GM23338 (cell line): ENCODE measurements at regions not wholly inside any gene's neighbourhood (a gene's known extent, or its start where the extent isn't known, plus 50 kb on each side); places are given as distances from the start of the nearest gene placed in this dataset.
"Not testable (repeated sequence)": the region's sequence is repeated elsewhere in the genome, so short reads cannot be mapped to it uniquely, and the experiment has no call there.

Experiments
- ATAC-seq: fragments of 200-7000 bp; cut with Tn5 transposase; 3 replicates; pipeline ENCODE4 v1.9.1; 2020
- DNase-seq: peaks from one replicate; pipeline ENCODE4 v3.0.0-alpha.2; 2015; ENCODE audit warnings: low spot score
- H2AFZ ChIP-seq: fragments of 200-600 bp; sonication (generic); 2 replicates; pipeline ENCODE4 v1.8.0; 2016; ENCODE audit warnings: antibody characterized with exemption, mild to moderate bottlenecking, moderate library complexity
- H3F3A ChIP-seq: fragments of 200-600 bp; sonication (generic); replicated peaks from 2 replicates; pipeline ENCODE4 v1.8.0; 2017; ENCODE audit warnings: antibody characterized with exemption, mixed run types, low read depth
- H3K27ac ChIP-seq: fragments of 200-600 bp; sonication (generic); 2 replicates; pipeline ENCODE4 v1.6.1; 2016; ENCODE audit warnings: low read depth
- H3K27me3 ChIP-seq: fragments of 200-600 bp; sonication (generic); 2 replicates; pipeline ENCODE4 v1.8.0; 2016; ENCODE audit warnings: mild to moderate bottlenecking, mixed run types, moderate library complexity; ENCODE audit not compliant: insufficient read depth
- H3K36me3 ChIP-seq: fragments of 200-600 bp; sonication (generic); 2 replicates; pipeline ENCODE4 v1.8.0; 2016; ENCODE audit warnings: mild to moderate bottlenecking; ENCODE audit not compliant: insufficient read depth
- H3K4me1 ChIP-seq: fragments of 200-600 bp; sonication (generic); 2 replicates; pipeline ENCODE4 v1.8.0; 2016; ENCODE audit warnings: mild to moderate bottlenecking, moderate library complexity; ENCODE audit not compliant: insufficient read depth
- H3K4me2 ChIP-seq: fragments of 200-600 bp; sonication (generic); 2 replicates; pipeline ENCODE4 v1.7.1; 2017; ENCODE audit warnings: mixed run types
- H3K4me3 ChIP-seq: fragments of 200-600 bp; sonication (generic); 2 replicates; pipeline ENCODE4 v1.6.1; 2016; ENCODE audit warnings: mixed run types
- H3K79me2 ChIP-seq: fragments of 200-600 bp; sonication (generic); replicated peaks from 2 replicates; pipeline ENCODE4 v1.8.0; 2017; ENCODE audit warnings: mild to moderate bottlenecking; ENCODE audit not compliant: insufficient read depth
- H3K9me2 ChIP-seq: fragments of 200-600 bp; sonication (generic); 2 replicates; pipeline ENCODE4 v1.8.0; 2017; ENCODE audit not compliant: insufficient read depth
- H4K20me1 ChIP-seq: fragments of 200-600 bp; sonication (generic); replicated peaks from 2 replicates; pipeline ENCODE4 v1.8.0; 2017; ENCODE audit warnings: mild to moderate bottlenecking; ENCODE audit not compliant: insufficient read depth
- H3K27ac Mint-ChIP-seq: 2 replicates; pipeline ENCODE4 v1.8.0; 2020; ENCODE audit warnings: inconsistent platforms, mild to moderate bottlenecking, moderate library complexity, mixed read lengths
- H3K27me3 Mint-ChIP-seq: 3 replicates; pipeline ENCODE4 v1.8.0; 2022; ENCODE audit warnings: low read depth, mild to moderate bottlenecking, moderate library complexity, mixed read lengths, inconsistent platforms; ENCODE audit not compliant: insufficient read depth, poor library complexity
- H3K36me3 Mint-ChIP-seq: 3 replicates; pipeline ENCODE4 v1.8.0; 2021; ENCODE audit warnings: low read depth, mild to moderate bottlenecking, inconsistent platforms, moderate library complexity, mixed read lengths
- H3K4me1 Mint-ChIP-seq: 3 replicates; pipeline ENCODE4 v1.8.0; 2020; ENCODE audit warnings: mild to moderate bottlenecking, inconsistent platforms, mixed read lengths
- H3K4me3 Mint-ChIP-seq: 3 replicates; pipeline ENCODE4 v1.8.0; 2021; ENCODE audit warnings: moderate library complexity, mild to moderate bottlenecking, inconsistent platforms, mixed read lengths
- H3K9me3 Mint-ChIP-seq: 3 replicates; pipeline ENCODE4 v1.8.0; 2020; ENCODE audit warnings: moderate library complexity, mild to moderate bottlenecking, inconsistent platforms, mixed read lengths
- POLR2AphosphoS5 ChIP-seq: IDR thresholded peaks from 2 replicates; pipeline ENCODE4 v1.6.1; 2016; ENCODE audit warnings: antibody characterized with exemption, low read depth
- ZNF114 ChIP-seq: fragments of 250-450 bp; sonication (Bioruptor Pico); IDR thresholded peaks from 2 replicates; pipeline ENCODE4 v1.5.0; 2020; ENCODE audit warnings: mild to moderate bottlenecking, moderate library complexity
- TF ChIP-seq, protein P1 (sequence below): fragments of 250-450 bp; sonication (Bioruptor Pico); IDR thresholded peaks from 2 replicates; pipeline ENCODE4 v1.5.0; 2020; ENCODE audit warnings: mild to moderate bottlenecking, moderate library complexity

DNA sequence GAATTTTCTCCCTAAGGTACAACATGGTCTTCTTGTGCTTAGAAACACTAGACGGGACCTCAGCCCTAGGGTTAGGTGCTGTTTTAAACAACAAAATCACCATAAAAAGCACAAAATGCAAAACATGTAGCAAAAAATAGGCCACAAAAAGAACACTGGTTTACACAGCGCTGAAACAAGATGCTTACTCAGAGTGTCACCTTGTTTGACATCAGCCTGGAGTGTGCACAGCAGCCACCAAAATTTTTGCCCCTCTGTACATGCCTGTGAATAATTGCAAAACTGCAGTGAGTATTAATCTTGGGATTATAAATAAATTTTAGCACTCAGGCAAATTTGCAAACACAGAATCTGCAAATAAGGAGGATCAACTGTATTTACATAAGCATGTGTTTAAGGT lies 110.1 kb downstream of the PLG start (continued):
- TF ChIP-seq, protein P1, sequence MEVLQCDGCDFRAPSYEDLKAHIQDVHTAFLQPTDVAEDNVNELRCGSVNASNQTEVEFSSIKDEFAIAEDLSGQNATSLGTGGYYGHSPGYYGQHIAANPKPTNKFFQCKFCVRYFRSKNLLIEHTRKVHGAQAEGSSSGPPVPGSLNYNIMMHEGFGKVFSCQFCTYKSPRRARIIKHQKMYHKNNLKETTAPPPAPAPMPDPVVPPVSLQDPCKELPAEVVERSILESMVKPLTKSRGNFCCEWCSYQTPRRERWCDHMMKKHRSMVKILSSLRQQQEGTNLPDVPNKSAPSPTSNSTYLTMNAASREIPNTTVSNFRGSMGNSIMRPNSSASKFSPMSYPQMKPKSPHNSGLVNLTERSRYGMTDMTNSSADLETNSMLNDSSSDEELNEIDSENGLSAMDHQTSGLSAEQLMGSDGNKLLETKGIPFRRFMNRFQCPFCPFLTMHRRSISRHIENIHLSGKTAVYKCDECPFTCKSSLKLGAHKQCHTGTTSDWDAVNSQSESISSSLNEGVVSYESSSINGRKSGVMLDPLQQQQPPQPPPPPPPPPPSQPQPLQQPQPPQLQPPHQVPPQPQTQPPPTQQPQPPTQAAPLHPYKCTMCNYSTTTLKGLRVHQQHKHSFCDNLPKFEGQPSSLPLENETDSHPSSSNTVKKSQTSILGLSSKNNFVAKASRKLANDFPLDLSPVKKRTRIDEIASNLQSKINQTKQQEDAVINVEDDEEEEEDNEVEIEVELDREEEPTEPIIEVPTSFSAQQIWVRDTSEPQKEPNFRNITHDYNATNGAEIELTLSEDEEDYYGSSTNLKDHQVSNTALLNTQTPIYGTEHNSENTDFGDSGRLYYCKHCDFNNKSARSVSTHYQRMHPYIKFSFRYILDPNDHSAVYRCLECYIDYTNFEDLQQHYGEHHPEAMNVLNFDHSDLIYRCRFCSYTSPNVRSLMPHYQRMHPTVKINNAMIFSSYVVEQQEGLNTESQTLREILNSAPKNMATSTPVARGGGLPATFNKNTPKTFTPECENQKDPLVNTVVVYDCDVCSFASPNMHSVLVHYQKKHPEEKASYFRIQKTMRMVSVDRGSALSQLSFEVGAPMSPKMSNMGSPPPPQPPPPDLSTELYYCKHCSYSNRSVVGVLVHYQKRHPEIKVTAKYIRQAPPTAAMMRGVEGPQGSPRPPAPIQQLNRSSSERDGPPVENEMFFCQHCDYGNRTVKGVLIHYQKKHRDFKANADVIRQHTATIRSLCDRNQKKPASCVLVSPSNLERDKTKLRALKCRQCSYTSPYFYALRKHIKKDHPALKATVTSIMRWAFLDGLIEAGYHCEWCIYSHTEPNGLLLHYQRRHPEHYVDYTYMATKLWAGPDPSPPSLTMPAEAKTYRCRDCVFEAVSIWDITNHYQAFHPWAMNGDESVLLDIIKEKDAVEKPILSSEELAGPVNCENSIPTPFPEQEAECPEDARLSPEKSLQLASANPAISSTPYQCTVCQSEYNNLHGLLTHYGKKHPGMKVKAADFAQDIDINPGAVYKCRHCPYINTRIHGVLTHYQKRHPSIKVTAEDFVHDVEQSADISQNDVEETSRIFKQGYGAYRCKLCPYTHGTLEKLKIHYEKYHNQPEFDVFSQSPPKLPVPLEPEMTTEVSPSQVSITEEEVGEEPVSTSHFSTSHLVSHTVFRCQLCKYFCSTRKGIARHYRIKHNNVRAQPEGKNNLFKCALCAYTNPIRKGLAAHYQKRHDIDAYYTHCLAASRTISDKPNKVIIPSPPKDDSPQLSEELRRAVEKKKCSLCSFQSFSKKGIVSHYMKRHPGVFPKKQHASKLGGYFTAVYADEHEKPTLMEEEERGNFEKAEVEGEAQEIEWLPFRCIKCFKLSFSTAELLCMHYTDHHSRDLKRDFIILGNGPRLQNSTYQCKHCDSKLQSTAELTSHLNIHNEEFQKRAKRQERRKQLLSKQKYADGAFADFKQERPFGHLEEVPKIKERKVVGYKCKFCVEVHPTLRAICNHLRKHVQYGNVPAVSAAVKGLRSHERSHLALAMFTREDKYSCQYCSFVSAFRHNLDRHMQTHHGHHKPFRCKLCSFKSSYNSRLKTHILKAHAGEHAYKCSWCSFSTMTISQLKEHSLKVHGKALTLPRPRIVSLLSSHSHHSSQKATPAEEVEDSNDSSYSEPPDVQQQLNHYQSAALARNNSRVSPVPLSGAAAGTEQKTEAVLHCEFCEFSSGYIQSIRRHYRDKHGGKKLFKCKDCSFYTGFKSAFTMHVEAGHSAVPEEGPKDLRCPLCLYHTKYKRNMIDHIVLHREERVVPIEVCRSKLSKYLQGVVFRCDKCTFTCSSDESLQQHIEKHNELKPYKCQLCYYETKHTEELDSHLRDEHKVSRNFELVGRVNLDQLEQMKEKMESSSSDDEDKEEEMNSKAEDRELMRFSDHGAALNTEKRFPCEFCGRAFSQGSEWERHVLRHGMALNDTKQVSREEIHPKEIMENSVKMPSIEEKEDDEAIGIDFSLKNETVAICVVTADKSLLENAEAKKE (CRISPR knock-in tag), result no peak
- TF ChIP-seq ZNF114 (CRISPR knock-in tag), result no peak

- H3K27ac Mint-ChIP-seq, result no peak overlapping the region
- H3K27me3 ChIP-seq, result no peaks in the 10 kb centered on the region
- no peak overlapping the region for H3K4me3 Mint-ChIP-seq
- no peaks in the 10 kb centered on the region for H3K4me1 Mint-ChIP-seq
- no peak overlapping the region for H3K4me2 ChIP-seq
- no peak overlapping the region for H2AFZ ChIP-seq
- H3K79me2 ChIP-seq, result no peaks in the 10 kb centered on the region
- peaks cover 10% of the 10 kb centered on the region for H3K36me3 Mint-ChIP-seq
- H3K36me3 ChIP-seq, result no peaks in the 10 kb centered on the region
- H3K27me3 Mint-ChIP-seq, result peaks cover 4% of the 10 kb centered on the region
- H3K27ac ChIP-seq, result no peak overlapping the region
- H3K4me3 ChIP-seq, result no peak overlapping the region
- TF ChIP-seq ZNF114 (CRISPR knock-in tag), result no peak
- no peak for TF ChIP-seq POLR2AphosphoS5
- no peak for ATAC-seq
- no peak for DNase-seq
- no peaks in the 10 kb centered on the region for H4K20me1 ChIP-seq
- peaks cover 19% of the 10 kb centered on the region for H3K9me3 Mint-ChIP-seq
- no peaks in the 10 kb centered on the region for H3K4me1 ChIP-seq
- H3K9me2 ChIP-seq, result no peaks in the 10 kb centered on the region
- no peaks in the 10 kb centered on the region for H3F3A ChIP-seq
Measured at GRCh38 chr6:160818934-160819333, 116.9 kb downstream of the PLG start.

DNA sequence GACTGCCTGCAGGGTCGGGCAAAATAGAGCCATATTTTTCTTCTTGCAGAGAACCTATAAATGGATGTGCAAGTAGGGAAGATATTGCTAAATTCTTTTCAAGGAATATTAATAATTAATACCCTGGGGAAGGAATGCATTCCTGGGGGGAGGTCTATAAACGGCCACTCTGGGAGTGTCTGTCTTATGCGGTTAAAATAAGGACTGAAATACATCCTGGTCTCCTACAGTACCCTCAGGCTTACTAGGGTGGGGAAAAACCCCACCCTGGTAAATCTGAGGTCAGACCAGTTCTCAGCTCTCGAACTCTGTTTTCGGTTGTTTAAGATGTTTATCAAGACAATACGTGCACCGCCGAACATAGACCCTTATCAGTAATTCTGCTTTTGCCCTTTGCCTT lies 118.6 kb downstream of the PLG start:
- not testable (repeated sequence) for H3K4me3 ChIP-seq, H3K27ac ChIP-seq, DNase-seq, H2AFZ ChIP-seq, H3K4me1 Mint-ChIP-seq, H3K4me3 Mint-ChIP-seq, H3F3A ChIP-seq, H4K20me1 ChIP-seq, H3K27me3 Mint-ChIP-seq, ATAC-seq, H3K4me1 ChIP-seq, H3K4me2 ChIP-seq, H3K36me3 Mint-ChIP-seq, H3K27ac Mint-ChIP-seq, H3K9me2 ChIP-seq, H3K36me3 ChIP-seq, H3K27me3 ChIP-seq, H3K79me2 ChIP-seq
- H3K9me3 Mint-ChIP-seq, result peaks cover 19% of the 10 kb centered on the region
